CD4-positive, alpha-beta T cell (primary cell): ENCODE measurements at regions not wholly inside any gene's neighbourhood (a gene's known extent, or its start where the extent isn't known, plus 50 kb on each side); places are given as distances from the start of the nearest gene placed in this dataset.

Experiments
- ATAC-seq: fragments of 200-7000 bp; cut with Tn5 transposase; one replicate; pipeline ENCODE4 v1.10.0; 2022; ENCODE audit warnings: mild to moderate bottlenecking; ENCODE audit not compliant: poor library complexity
- CTCF ChIA-PET: fragments of 350-600 bp; sonication (Branson Sonifier 250); formaldehyde crosslinking; loops from one replicate; lab custom pipeline; 2021; ENCODE audit warnings: antibody characterized with exemption, inconsistent platforms; lab: Charles Lee
- POLR2A ChIA-PET: fragments of 350-600 bp; sonication (Branson Sonifier 250); formaldehyde crosslinking; loops from one replicate; lab custom pipeline; 2021; ENCODE audit warnings: antibody characterized with exemption, inconsistent platforms; lab: Charles Lee
- DNase-seq, 14 experiments: peaks; one replicate each; pipeline ENCODE4 v3.0.0-alpha.2; 2013 to 2020; ENCODE audit warnings: mixed read lengths in 2 of 14
- H3K27ac ChIP-seq, 2 donors: one replicate each; pipeline versions ENCODE4 v1.5.1 to v1.7.0; 2013; ENCODE audit warnings: low read length in 2 of 2, low read depth in 1 of 2, mild to moderate bottlenecking in 1 of 2
- H3K27me3 ChIP-seq, 2 experiments: 1 replicate in 1 of 2; 2 replicates in 1 of 2; pipeline versions ENCODE4 v1.6.1 to v1.7.0; 2013; ENCODE audit warnings: low read length in 2 of 2, control low read depth in 1 of 2, mild to moderate bottlenecking in 1 of 2, moderate library complexity in 1 of 2; ENCODE audit not compliant: insufficient read depth in 2 of 2, control insufficient read depth in 1 of 2
- H3K36me3 ChIP-seq: one replicate; pipeline ENCODE4 v1.6.1; 2013; ENCODE audit warnings: low read length, control low read depth; ENCODE audit not compliant: insufficient read depth
- H3K4me1 ChIP-seq: one replicate; pipeline ENCODE4 v1.6.1; 2013; ENCODE audit warnings: low read length, control low read depth; ENCODE audit not compliant: insufficient read depth
- H3K4me3 ChIP-seq: one replicate; pipeline ENCODE4 v1.5.1; 2013; ENCODE audit warnings: mild to moderate bottlenecking, low read length, moderate library complexity
- H3K9me3 ChIP-seq, 2 experiments: 1 replicate in 1 of 2; 2 replicates in 1 of 2; pipeline versions ENCODE4 v1.6.1 to v1.7.0; 2013; ENCODE audit warnings: low read length in 2 of 2, mild to moderate bottlenecking in 2 of 2, control low read depth in 1 of 2, moderate library complexity in 1 of 2; ENCODE audit not compliant: control insufficient read depth in 1 of 2, insufficient read depth in 1 of 2
- H3K27ac Mint-ChIP-seq: one replicate; pipeline ENCODE4 v1.8.0; 2020; ENCODE audit warnings: mixed read lengths
- H3K27me3 Mint-ChIP-seq: one replicate; pipeline ENCODE4 v1.8.0; 2021; ENCODE audit warnings: mixed read lengths
- H3K36me3 Mint-ChIP-seq: one replicate; pipeline ENCODE4 v1.8.0; 2021; ENCODE audit warnings: low read depth, mixed read lengths
- H3K4me1 Mint-ChIP-seq: one replicate; pipeline ENCODE4 v1.8.0; 2021; ENCODE audit warnings: low read depth, mixed read lengths
- H3K4me3 Mint-ChIP-seq: one replicate; pipeline ENCODE4 v1.8.0; 2020; ENCODE audit warnings: mild to moderate bottlenecking, mixed read lengths
- H3K9me3 Mint-ChIP-seq: one replicate; pipeline ENCODE4 v1.8.0; 2020; ENCODE audit warnings: mixed read lengths
- CTCF ChIP-seq: fragments of 200-600 bp; IDR thresholded peaks from one replicate; pipeline ENCODE4 v1.8.0; 2022; ENCODE audit warnings: antibody characterized with exemption, mild to moderate bottlenecking
- intact Hi-C, 2 experiments: fragments of 100-400 bp; cut with DNase I in 1 of 2; cut with micrococcal nuclease in 1 of 2; formaldehyde crosslinking; loops; one replicate each; pipeline versions ENCODE4 v1.15.1 to v1.9.0; 2023 to 2025; cut with DNase I, micrococcal nuclease

GRCh38 chr6:6724539-6725467 is 136.3 kb downstream of the LY86 start:
- H3K9me3 Mint-ChIP-seq: no peaks in the 10 kb centered on the region
- Histone ChIP-seq H3K4me1 (peaks cover 15% of the 10 kb centered on the region), H3K9me3 (no peaks in the 10 kb centered on the region), H3K27me3 (peaks cover 0 to 4% of the 10 kb centered on the region in 2 experiments), H3K4me3 (peak overlapping the region; percentile 30), H3K36me3 (no peaks in the 10 kb centered on the region), H3K27ac (no peak overlapping the region)
- H3K36me3 Mint-ChIP-seq: no peaks in the 10 kb centered on the region
- CTCF ChIA-PET: interaction anchor here (0.9 to 1.2 kb wide), 2 partner anchors 48 to 382 kb away, joined by 3 to 4 read pairs; no protein-coding TSS in a partner anchor
- peak overlapping the region; percentile 32 for H3K4me3 Mint-ChIP-seq
- no peaks in the 10 kb centered on the region for H3K27me3 Mint-ChIP-seq
- peak; percentile 33 to 75 (median 48) for DNase-seq
- POLR2A ChIA-PET: interaction anchor here (0.5 kb wide), 1 partner anchor 268 kb away, joined by 3 read pairs; no protein-coding TSS in a partner anchor
- intact Hi-C loops: loop anchor here (1.0 to 10.0 kb wide), 7 partner anchors 48 to 1497 kb away; partner anchors contain the start of gene RREB1 (in 1 of the 2)
- H3K4me1 Mint-ChIP-seq: peaks cover 10% of the 10 kb centered on the region
- peak; percentile 98 for ATAC-seq
- H3K27ac Mint-ChIP-seq: peak overlapping the region; percentile 21
- peak; percentile 72 for TF ChIP-seq CTCF

- DNase-seq (peak in 2 of 14 experiments; percentile 40 to 53), ATAC-seq (no peak)
- Mint-ChIP-seq H3K36me3 (no peaks in the 10 kb centered on the region), H3K4me1 (peaks cover 10% of the 10 kb centered on the region), H3K9me3 (no peaks in the 10 kb centered on the region), H3K27ac (no peak overlapping the region), H3K27me3 (no peaks in the 10 kb centered on the region), H3K4me3 (peak overlapping the region; percentile 49)
- H3K4me1 ChIP-seq: peaks cover 15% of the 10 kb centered on the region
- ChIA-PET POLR2A (no interaction called here), CTCF (no interaction called here)
- TF ChIP-seq CTCF: no peak
- no peaks in the 10 kb centered on the region for H3K9me3 ChIP-seq
- no peak overlapping the region for H3K27ac ChIP-seq
- peaks cover 0 to 4% of the 10 kb centered on the region in 2 experiments for H3K27me3 ChIP-seq
- intact Hi-C loops: loop anchor here (1.0 to 10.0 kb wide), 4 partner anchors 379 to 889 kb away; partner anchors contain the start of gene RREB1 (in 1 of the 2)
- no peak overlapping the region for H3K4me3 ChIP-seq
- no peaks in the 10 kb centered on the region for H3K36me3 ChIP-seq
Observed at GRCh38 chr6:6725468-6726209, 137.1 kb downstream of the LY86 start.

DNA sequence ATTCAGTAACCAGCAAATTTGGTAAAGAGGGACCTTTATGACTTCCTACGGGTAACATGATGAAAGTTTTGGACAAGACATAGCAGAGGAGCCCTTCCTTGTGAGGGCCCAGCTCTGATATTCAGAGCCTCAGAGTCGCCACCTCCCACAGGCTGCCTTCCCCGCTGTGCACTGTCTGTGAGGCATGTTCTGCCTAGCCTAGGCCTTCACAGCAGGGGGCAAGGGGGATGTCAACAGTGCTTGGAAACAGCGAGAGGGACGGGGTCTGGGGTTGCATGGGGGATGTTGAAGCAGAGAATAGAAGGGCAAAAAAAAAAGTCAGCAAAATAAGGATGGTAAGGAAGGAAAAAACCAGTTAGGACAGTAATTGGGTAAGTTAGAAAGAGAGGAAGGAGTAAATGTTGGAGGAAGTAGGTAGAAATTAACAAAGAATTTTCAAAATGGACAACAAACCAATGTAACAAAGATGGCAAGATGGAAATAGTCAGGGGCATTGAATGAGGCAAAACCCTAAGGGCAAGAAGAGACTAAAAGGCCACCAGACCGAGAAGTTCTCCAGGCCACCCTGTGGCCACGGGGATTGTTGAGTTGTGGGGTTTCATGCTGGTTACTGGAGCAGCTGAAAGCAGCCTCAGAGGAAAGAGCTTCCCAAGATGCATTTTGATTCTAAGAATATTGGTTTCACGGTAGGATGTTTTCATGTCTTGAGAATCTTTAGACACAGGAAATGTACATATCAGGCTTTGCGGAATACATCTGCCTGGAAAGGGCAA is 139.8 kb downstream of the LY86 start:
- DNase-seq (no peak), ATAC-seq (no peak)
- no peak overlapping the region for H3K27ac ChIP-seq
- Mint-ChIP-seq H3K27ac (no peak overlapping the region), H3K27me3 (peaks cover 7% of the 10 kb centered on the region), H3K4me1 (peaks cover 10% of the 10 kb centered on the region), H3K9me3 (no peaks in the 10 kb centered on the region), H3K36me3 (no peaks in the 10 kb centered on the region), H3K4me3 (no peak overlapping the region)
- intact Hi-C loops: loop anchor here (10.0 kb wide), 2 partner anchors 376 to 386 kb away; partner anchors contain the start of gene RREB1 (in 1 of the 2)
- no peaks in the 10 kb centered on the region for H3K9me3 ChIP-seq
- CTCF ChIA-PET: interaction anchor here (1.0 kb wide), 1 partner anchor 515 kb away, joined by 3 read pairs; no protein-coding TSS in a partner anchor
- H3K4me3 ChIP-seq: no peak overlapping the region
- no peaks in the 10 kb centered on the region for H3K36me3 ChIP-seq
- POLR2A ChIA-PET: no interaction called here
- peaks cover 15% of the 10 kb centered on the region for H3K4me1 ChIP-seq
- TF ChIP-seq CTCF: no peak
- H3K27me3 ChIP-seq: peaks cover 0 to 5% of the 10 kb centered on the region in 2 experiments
